ENCODE measurements at regions not wholly inside any gene's neighbourhood (a gene's known extent, or its start where the extent isn't known, plus 50 kb on each side); places are given as distances from the start of the nearest gene placed in this dataset.

DNA sequence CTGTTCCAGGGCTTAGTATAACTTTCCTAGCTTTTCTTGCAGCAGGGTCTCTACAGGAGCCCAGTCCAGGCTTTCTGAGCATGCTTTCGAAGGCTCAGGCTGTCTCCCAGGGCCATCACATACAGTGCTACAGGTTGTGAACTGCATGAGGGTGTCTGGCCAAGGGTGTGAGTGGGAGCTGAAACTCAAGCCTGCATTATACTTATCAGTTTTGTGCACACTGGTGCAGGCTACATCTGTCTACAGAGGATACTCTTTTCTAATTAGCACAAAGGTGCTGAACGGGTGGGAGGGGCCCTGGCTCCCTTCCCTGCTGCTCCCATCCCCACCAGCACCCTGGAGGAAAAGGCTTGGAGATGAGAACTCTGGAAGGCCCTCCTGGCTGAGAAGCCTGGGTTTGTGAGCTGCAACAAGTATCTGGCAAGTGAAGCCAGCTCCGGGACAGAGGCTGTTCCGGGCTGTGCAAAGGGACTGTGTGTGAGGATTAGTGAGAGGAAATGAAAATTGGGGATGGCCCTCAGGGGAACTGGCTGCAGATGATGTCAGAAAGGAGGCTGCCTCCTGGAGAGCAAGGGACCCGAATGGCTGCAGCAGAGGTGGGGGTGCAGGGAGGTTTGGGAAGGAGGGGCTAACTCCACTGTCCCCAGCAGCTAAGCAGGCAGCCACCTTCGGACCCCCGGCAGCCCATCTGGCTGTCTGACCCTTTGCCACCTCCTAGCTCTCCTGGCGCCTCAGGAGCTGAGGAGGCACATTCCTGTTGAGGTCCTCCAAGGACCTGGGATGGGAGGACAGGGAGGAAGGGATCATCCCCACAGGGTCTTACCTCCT is 68.5 kb downstream of the EFNB1 start:
- ChIA-PET POLR2A (interaction anchor here (1.0 kb wide), 1 partner anchor 69 kb away, joined by 4 read pairs; the partner anchor contains the start of gene EFNB1), CTCF (interaction anchor here (1.5 to 2.1 kb wide), 3 partner anchors 69 to 490 kb away, joined by 4 to 11 read pairs (median 6); no protein-coding TSS in a partner anchor)
- Histone ChIP-seq H3K36me3 (replicated peaks in 1 of 2; ENCODE audit: control insufficient read depth in 1 of 2, insufficient read depth in 2 of 2, low read length in 1 of 2) (no peaks in the 10 kb centered on the region), H3K79me2 (ENCODE audit: insufficient read depth) (no peaks in the 10 kb centered on the region), H3K9me2 (no peaks in the 10 kb centered on the region), H3K9ac (no peak overlapping the region), H4K20me1 (ENCODE audit: insufficient read depth) (no peaks in the 10 kb centered on the region), H3K27me3 (ENCODE audit: insufficient read depth) (peaks cover 25% of the 10 kb centered on the region), H3K9me3 (no peaks in the 10 kb centered on the region), H3K27ac (ENCODE audit: low read depth in 2 of 2, low read length in 1 of 2) (peak overlapping the region in 1 of 2 experiments; percentile 53; a peak in 2 of 4 replicates), H3K4me2 (no peak overlapping the region), H3K4me3 (ENCODE audit: low read depth in 2 of 2, low read length in 1 of 2) (no peak overlapping the region), H3F3A (replicated peaks; ENCODE audit: insufficient read depth) (no peaks in the 10 kb centered on the region), H3K4me1 (ENCODE audit: control insufficient read depth in 1 of 2, insufficient read depth in 2 of 2, low read depth in 1 of 2, low read length in 1 of 2) (peaks cover 9 to 49% of the 10 kb centered on the region in 2 experiments; a peak in 2 of 4 replicates), H2AFZ (ENCODE audit: low read depth) (no peak overlapping the region)
- TF ChIP-seq EZH2phosphoT487 (IDR thresholded peaks at IDR 0.05; ENCODE audit: borderline replicate concordance, low read depth) (no peak), ELF1 (IDR thresholded peaks at IDR 0.05) (no peak), RAD21 (IDR thresholded peaks at IDR 0.05; ENCODE audit: low read length) (no peak), CHD2 (IDR thresholded peaks at IDR 0.05; ENCODE audit: low read length, partially characterized antibody) (no peak), GATA2 (CRISPR knock-in tag; IDR thresholded peaks at IDR 0.05) (no peak), RCOR1 (IDR thresholded peaks at IDR 0.05; ENCODE audit: low read length) (no peak), POLR2AphosphoS5 (IDR thresholded peaks at IDR 0.05; ENCODE audit: low read depth, low read length) (no peak), TAF1 (IDR thresholded peaks at IDR 0.05; ENCODE audit: borderline replicate concordance, low read depth, low read length) (no peak), FOXM1 (IDR thresholded peaks at IDR 0.05; ENCODE audit: low read depth) (no peak), TEAD4 (IDR thresholded peaks at IDR 0.05; ENCODE audit: borderline replicate concordance, insufficient read depth) (no peak), SIN3A (IDR thresholded peaks at IDR 0.05; ENCODE audit: borderline replicate concordance, low read depth, low read length) (no peak), GABPA (IDR thresholded peaks at IDR 0.05; ENCODE audit: low read depth) (no peak)
- TF ChIP-seq, protein P1, sequence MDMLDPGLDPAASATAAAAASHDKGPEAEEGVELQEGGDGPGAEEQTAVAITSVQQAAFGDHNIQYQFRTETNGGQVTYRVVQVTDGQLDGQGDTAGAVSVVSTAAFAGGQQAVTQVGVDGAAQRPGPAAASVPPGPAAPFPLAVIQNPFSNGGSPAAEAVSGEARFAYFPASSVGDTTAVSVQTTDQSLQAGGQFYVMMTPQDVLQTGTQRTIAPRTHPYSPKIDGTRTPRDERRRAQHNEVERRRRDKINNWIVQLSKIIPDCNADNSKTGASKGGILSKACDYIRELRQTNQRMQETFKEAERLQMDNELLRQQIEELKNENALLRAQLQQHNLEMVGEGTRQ (IDR thresholded peaks at IDR 0.05; ENCODE audit: borderline replicate concordance, low read depth, low read length): no peak
- TF ChIP-seq, protein P2, sequence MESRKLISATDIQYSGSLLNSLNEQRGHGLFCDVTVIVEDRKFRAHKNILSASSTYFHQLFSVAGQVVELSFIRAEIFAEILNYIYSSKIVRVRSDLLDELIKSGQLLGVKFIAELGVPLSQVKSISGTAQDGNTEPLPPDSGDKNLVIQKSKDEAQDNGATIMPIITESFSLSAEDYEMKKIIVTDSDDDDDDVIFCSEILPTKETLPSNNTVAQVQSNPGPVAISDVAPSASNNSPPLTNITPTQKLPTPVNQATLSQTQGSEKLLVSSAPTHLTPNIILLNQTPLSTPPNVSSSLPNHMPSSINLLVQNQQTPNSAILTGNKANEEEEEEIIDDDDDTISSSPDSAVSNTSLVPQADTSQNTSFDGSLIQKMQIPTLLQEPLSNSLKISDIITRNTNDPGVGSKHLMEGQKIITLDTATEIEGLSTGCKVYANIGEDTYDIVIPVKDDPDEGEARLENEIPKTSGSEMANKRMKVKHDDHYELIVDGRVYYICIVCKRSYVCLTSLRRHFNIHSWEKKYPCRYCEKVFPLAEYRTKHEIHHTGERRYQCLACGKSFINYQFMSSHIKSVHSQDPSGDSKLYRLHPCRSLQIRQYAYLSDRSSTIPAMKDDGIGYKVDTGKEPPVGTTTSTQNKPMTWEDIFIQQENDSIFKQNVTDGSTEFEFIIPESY (IDR thresholded peaks at IDR 0.05; ENCODE audit: borderline replicate concordance, low read depth): no peak
- TF ChIP-seq, protein P3, sequence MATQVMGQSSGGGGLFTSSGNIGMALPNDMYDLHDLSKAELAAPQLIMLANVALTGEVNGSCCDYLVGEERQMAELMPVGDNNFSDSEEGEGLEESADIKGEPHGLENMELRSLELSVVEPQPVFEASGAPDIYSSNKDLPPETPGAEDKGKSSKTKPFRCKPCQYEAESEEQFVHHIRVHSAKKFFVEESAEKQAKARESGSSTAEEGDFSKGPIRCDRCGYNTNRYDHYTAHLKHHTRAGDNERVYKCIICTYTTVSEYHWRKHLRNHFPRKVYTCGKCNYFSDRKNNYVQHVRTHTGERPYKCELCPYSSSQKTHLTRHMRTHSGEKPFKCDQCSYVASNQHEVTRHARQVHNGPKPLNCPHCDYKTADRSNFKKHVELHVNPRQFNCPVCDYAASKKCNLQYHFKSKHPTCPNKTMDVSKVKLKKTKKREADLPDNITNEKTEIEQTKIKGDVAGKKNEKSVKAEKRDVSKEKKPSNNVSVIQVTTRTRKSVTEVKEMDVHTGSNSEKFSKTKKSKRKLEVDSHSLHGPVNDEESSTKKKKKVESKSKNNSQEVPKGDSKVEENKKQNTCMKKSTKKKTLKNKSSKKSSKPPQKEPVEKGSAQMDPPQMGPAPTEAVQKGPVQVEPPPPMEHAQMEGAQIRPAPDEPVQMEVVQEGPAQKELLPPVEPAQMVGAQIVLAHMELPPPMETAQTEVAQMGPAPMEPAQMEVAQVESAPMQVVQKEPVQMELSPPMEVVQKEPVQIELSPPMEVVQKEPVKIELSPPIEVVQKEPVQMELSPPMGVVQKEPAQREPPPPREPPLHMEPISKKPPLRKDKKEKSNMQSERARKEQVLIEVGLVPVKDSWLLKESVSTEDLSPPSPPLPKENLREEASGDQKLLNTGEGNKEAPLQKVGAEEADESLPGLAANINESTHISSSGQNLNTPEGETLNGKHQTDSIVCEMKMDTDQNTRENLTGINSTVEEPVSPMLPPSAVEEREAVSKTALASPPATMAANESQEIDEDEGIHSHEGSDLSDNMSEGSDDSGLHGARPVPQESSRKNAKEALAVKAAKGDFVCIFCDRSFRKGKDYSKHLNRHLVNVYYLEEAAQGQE (IDR thresholded peaks at IDR 0.05; ENCODE audit: low read depth, low read length): no peak
- TF ChIP-seq, protein P4, sequence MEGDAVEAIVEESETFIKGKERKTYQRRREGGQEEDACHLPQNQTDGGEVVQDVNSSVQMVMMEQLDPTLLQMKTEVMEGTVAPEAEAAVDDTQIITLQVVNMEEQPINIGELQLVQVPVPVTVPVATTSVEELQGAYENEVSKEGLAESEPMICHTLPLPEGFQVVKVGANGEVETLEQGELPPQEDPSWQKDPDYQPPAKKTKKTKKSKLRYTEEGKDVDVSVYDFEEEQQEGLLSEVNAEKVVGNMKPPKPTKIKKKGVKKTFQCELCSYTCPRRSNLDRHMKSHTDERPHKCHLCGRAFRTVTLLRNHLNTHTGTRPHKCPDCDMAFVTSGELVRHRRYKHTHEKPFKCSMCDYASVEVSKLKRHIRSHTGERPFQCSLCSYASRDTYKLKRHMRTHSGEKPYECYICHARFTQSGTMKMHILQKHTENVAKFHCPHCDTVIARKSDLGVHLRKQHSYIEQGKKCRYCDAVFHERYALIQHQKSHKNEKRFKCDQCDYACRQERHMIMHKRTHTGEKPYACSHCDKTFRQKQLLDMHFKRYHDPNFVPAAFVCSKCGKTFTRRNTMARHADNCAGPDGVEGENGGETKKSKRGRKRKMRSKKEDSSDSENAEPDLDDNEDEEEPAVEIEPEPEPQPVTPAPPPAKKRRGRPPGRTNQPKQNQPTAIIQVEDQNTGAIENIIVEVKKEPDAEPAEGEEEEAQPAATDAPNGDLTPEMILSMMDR (IDR thresholded peaks at IDR 0.05): no peak
- 50% methylated on average over 7 of the region's 8 CpGs for WGBS (ENCODE audit: low lambda C conversion rate)
- no peak for DNase-seq

Measured in SK-N-SH (cell line).